Mesodermal cell (in vitro differentiated cells): ENCODE measurements at regions not wholly inside any gene's neighbourhood (a gene's known extent, or its start where the extent isn't known, plus 50 kb on each side); places are given as distances from the start of the nearest gene placed in this dataset.

ENCODE experiments used
- H3K27ac ChIP-seq: 2 replicates; pipeline ENCODE4 v1.7.0; 2013; ENCODE audit warnings: mild to moderate bottlenecking, low read depth, low read length, moderate library complexity; ENCODE audit not compliant: severe bottlenecking
- H3K36me3 ChIP-seq: 2 replicates; pipeline ENCODE4 v1.7.1; 2013; ENCODE audit warnings: mild to moderate bottlenecking, low read length, moderate library complexity; ENCODE audit not compliant: control insufficient read depth, insufficient read depth
- H3K4me1 ChIP-seq: one replicate; pipeline ENCODE4 v1.7.1; 2013; ENCODE audit warnings: mild to moderate bottlenecking, low read length; ENCODE audit not compliant: insufficient read depth, control insufficient read depth, poor library complexity, severe bottlenecking
- H3K4me3 ChIP-seq: 2 replicates; pipeline ENCODE4 v1.7.0; 2013; ENCODE audit warnings: low read length, control low read depth, mild to moderate bottlenecking; ENCODE audit not compliant: insufficient read depth, poor library complexity, severe bottlenecking; ENCODE audit errors: extremely low read depth
- H3K9me3 ChIP-seq: 2 replicates; pipeline ENCODE4 v1.7.1; 2013; ENCODE audit warnings: mild to moderate bottlenecking, low read length, moderate library complexity; ENCODE audit not compliant: control insufficient read depth
- WGBS, 2 experiments: methylation state at CpG; one replicate each; pipeline ENCODE4 v1.1.5; 2013; ENCODE audit warnings: missing lambda C conversion rate in 2 of 2; ENCODE audit not compliant: insufficient coverage in 2 of 2; 5-methylcytosine and 5-hydroxymethylcytosine counted together

DNA sequence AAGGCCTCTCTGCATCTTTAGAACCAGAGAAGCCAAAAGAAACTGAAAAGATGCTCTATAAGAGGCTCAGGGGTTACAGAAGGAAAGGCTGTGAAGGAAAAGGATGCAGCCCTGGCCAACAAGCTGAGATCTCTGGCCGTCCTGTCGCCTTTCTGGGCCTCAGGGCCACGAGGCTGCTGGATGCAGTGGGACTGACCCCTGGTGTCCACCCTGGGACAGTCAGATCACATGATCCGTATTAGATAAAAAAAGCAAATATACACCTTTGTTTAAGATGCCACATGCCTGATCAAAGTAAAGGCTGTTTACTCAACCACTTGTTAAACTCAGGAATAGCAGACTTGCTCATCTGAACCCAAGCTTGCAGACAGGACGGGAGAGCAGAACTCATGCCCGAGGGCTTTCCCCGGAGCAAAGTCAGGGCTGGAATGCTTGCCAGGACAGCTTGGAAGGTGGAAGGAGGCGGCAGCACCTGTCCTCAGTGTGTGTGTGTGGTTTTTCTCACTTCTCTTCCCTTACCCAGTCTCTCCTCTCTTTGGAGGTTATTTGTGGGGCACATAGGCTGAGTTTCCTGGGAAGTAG, 206.5 kb upstream of the TSHZ3 start:
- Histone ChIP-seq H3K4me3 (no peak overlapping the region), H3K27ac (no peak overlapping the region), H3K4me1 (no peaks in the 10 kb centered on the region), H3K36me3 (no peaks in the 10 kb centered on the region), H3K9me3 (peaks cover 12% of the 10 kb centered on the region)
- WGBS, 2 experiments: 79 to 82% methylated on average over 3 to 4 of the region's 8 CpGs

DNA sequence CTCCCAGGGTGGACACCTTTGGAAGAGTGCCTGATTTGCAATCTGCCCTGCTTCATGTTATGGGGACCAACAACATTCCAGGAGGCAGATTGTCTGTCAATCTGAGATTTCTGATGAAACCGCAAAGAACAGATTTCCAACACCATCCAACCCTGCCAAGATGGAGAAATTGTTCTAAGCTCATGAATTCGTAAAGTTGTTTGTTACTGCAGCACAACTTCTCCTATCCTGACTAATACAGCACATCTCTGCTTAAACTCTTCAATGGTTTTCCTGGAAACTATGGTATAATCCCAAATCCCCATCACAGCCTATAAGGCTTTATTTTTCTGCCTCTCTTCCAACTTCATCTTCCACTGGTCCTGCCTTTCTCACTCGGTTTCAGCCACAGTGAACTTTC, 210.3 kb upstream of the TSHZ3 start:
- Histone ChIP-seq H3K9me3 (peaks cover 12% of the 10 kb centered on the region), H3K27ac (no peak overlapping the region), H3K4me1 (no peaks in the 10 kb centered on the region), H3K4me3 (no peak overlapping the region), H3K36me3 (no peaks in the 10 kb centered on the region)
- 94% methylated on average over 3 of the region's 3 CpGs for WGBS, 2 experiments

DNA sequence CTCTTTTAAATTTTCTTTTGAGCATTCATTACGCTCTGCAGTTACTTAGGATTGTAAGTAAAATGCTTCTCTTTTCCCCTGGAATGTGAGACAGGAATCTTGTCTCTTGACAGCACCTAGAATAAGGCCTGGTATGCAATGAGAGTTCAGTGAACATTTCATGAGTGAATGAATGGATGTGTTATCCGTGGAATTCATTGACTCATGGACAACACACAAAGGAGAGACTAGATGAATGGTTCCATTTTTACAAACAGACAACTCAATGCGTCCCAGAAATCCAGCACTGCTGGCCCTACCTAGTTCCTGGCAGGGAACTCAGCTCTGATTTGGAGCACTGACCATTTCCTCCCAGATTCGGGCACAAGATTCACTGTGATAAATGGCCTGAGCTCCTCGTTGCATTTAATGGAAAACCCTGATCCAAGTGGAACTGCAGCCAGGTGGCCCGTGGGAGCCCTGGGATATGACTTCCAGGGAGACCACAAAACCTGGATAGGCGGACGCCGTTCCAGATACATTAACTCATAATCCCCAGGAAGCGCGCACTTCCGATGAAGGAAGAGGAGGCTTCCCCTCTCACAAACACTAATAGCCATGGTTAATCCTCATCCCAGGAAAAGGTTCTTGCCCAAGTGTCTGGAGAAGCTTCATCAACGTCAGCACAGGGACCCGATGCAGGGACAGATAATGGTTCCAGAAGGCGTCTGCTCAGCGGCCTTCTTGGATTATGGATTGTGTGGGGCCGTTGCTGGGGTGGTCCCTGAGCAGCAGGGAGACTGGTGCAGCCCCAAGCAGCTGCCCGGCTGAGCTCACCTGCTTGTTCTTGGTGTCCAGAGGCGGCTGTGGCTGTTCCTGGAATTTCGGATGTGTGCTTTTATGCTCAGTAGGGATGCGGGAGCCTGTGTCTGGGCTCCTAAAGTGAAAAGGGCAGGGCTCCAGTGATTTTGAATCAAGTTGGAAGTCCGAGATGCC, 211.1 kb upstream of the TSHZ3 start:
- no peaks in the 10 kb centered on the region for H3K36me3 ChIP-seq
- H3K27ac ChIP-seq: no peak overlapping the region
- H3K4me3 ChIP-seq: no peak overlapping the region
- WGBS, 2 experiments: 95% methylated on average over 19 to 20 of the region's 22 CpGs
- H3K4me1 ChIP-seq: peaks cover 2% of the 10 kb centered on the region
- peaks cover 12% of the 10 kb centered on the region for H3K9me3 ChIP-seq

DNA sequence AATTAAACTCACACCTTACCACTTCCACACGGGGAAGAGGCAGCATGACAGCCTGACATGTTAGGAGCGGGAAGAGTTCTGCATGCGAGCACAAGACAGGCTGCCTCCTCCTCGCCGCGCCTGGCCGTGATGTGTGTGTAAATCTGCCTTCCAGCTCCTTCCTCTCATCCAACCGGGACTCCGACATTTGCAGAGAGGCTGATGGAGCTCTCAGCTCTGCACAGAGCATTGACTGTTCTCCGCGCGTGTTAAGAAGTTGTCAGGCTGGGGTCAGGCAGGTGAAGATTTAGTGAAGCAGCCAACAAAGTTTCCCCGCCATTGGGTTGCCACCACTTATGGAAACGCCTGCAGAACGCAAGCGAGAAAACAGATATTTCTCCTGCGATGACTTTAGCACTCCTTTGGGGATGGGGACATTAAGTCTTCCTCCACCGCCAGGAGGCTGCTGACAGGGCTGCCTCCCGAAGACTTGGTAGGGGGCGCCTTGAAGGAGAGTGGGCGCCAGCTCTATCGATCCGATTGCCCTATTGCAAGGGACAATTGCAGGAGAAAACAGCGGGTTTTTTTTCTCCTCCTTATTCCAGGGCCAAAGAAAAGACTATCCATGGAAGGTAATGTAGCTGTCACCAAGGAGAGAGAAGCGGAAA, 213.9 kb upstream of the TSHZ3 start:
- Histone ChIP-seq H3K9me3 (peaks cover 12% of the 10 kb centered on the region), H3K27ac (no peak overlapping the region), H3K4me3 (no peak overlapping the region), H3K4me1 (peaks cover 5% of the 10 kb centered on the region), H3K36me3 (no peaks in the 10 kb centered on the region)
- 82 to 95% methylated on average over 23 of the region's 25 CpGs for WGBS, 2 experiments

DNA sequence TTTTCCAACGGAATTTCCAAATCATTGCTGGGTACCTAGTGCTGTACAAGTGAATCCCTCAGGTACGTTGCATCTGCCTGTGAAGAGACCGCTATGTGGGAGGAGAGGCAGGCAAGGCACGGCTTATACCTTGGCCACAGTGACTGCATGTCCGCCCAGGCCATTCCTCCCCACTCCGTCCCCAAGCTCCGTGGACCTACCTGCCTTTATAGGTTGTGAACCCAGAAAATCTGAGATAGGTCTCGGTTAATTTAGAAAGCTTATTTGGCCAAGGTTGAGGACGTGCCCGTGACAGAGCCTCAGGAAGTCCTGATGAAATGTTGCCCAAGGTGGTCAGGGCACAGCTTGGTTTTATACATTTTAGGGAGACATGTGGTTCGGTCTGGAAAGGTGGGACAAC, 218.5 kb upstream of the TSHZ3 start:
- no peak overlapping the region for H3K27ac ChIP-seq
- H3K4me1 ChIP-seq: peaks cover 5% of the 10 kb centered on the region
- WGBS, 2 experiments: 86 to 98% methylated on average over 10 to 11 of the region's 11 CpGs
- H3K4me3 ChIP-seq: no peak overlapping the region
- no peaks in the 10 kb centered on the region for H3K36me3 ChIP-seq
- H3K9me3 ChIP-seq: no peaks in the 10 kb centered on the region

DNA sequence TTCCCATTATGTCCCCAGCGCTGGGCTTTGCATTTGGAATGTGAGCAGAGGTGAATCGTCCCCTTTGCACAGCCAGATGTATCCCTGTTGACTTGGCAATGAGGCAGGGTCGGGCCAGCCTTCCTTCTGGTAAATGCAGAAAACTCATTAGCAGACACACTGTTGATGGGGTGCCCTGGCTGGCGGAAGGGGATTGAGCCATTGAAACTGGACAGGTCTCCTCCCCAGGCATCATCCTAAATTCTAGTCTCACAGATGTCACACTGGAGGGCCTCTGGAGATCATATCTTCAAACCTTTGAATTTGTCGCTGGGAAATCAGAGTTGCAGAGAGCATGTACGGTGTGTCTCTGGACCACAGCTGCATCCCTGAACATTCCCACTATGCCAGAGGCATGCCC, 219.5 kb upstream of the TSHZ3 start:
- Histone ChIP-seq H3K27ac (no peak overlapping the region), H3K36me3 (no peaks in the 10 kb centered on the region), H3K9me3 (no peaks in the 10 kb centered on the region), H3K4me3 (no peak overlapping the region), H3K4me1 (peaks cover 5% of the 10 kb centered on the region)
- WGBS, 2 experiments: 87 to 89% methylated on average over 5 to 6 of the region's 6 CpGs

DNA sequence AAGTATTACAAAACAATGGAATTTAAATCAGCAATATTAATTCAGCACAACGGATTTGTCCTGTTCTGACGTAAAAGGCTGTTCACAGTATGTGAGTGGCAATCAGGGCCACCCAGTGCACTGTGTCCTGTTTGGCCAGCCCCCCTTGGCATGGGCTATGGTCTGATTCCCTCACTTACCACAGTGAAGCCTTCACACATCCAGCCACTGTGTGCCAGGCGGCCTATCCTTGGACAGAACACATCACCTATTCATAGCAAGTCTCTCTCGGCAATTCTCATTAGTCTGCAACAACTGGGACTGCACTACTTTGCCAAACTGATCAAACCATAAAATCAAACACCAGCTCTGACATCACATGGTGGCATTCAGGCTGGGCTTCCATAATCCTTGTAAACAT, 221.5 kb upstream of the TSHZ3 start:
- no peaks in the 10 kb centered on the region for H3K4me1 ChIP-seq
- H3K9me3 ChIP-seq: no peaks in the 10 kb centered on the region
- WGBS, 2 experiments: 85 to 92% methylated on average over 4 of the region's 4 CpGs
- H3K36me3 ChIP-seq: no peaks in the 10 kb centered on the region
- no peak overlapping the region for H3K4me3 ChIP-seq
- H3K27ac ChIP-seq: no peak overlapping the region

DNA sequence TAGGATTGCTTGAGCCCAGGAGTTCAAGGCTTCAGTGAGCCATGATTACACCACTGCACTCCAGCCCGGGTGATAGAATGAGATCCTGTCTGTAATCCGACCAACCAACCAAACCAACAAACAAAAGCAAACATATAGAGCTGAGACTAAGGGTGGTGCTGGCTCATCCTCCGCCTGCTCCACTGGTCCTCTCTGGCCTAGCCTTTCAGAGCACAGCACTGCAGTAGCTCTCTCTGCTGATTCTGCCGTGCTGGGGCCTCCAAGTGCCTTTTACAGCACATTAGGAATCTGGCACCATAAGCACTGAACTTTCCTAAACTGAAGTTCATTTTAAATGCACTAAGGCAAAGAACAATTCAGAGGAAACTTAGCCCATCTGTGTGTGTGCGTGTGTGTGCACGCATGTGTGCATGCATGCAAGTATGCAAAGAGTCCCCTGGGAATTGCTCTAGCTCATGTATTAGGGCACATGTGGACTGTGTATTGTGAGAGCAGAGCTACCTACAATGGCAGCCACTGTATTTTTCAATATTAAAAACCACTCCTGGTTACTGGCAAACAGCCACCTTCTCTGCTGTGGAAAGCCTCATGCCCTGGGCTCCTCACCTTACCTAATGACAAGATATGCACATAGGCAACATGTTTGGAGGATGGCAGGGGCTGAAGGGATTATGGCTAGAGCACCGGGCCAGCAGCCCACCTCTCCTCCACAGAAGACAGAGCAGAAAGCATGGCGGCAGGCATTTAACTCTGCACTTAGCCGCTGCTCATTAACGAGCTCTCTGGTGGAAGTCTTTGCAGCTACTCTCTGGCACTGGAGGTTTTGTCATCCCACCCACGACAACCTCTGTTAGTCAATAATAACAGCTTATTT, 223.1 kb upstream of the TSHZ3 start:
- Histone ChIP-seq H3K4me3 (no peak overlapping the region), H3K36me3 (no peaks in the 10 kb centered on the region), H3K4me1 (no peaks in the 10 kb centered on the region), H3K27ac (no peak overlapping the region), H3K9me3 (no peaks in the 10 kb centered on the region)
- WGBS, 2 experiments: 86% methylated on average over 8 to 9 of the region's 11 CpGs

DNA sequence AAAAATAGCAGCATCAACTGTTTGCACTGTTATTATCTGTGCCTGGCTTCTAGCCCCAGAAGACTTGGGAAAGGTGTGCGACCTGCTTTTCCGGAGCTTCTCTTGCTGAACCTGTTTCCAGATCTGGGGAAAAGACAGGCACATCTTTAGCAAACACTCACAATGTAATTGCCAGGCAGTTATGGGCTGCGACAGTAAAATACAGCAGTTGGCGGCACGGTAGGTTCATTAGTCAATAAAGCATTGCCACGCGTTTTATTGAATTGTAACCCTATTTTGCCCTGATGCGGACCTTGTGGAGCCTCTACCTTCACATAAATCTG, 223.7 kb upstream of the TSHZ3 start:
- H3K4me1 ChIP-seq: no peaks in the 10 kb centered on the region
- WGBS, 2 experiments: 91 to 99% methylated on average over 8 of the region's 8 CpGs
- H3K27ac ChIP-seq: no peak overlapping the region
- H3K9me3 ChIP-seq: no peaks in the 10 kb centered on the region
- no peaks in the 10 kb centered on the region for H3K36me3 ChIP-seq
- no peak overlapping the region for H3K4me3 ChIP-seq

DNA sequence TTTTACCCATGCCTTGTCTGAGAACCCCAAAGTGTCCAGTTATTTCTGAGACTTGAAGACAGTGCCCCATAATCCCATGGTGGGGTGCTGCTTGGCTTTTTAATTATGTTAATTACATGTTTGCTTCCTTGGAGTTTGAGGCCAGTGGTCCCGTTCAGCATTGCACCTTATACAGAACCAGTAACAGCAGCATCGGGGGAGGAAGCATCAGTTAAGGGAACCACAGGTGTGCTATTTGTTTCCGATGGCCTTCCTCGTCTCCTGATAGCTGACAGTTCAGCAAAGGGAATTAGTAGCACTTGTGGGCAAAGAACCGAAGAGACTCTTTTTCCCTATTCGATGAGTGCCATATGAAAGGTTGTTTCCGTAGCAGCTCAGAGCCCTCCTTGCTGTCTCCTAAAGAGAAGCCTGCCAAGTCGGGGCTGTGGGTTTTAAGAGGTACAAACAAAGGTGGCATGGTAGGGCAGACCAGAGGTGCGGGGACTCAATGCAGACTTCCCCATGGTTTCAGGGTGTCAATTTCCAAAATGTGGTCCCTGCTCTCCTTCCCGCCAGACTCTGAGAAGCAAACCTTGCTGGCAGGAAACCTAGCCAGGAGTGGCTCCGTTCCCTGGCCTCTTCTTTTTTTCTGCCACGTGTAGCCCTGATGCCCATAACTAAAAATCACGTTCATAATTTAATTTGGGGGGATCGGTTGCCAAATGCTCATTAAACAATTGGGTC, 225.2 kb upstream of the TSHZ3 start:
- Histone ChIP-seq H3K4me3 (no peak overlapping the region), H3K36me3 (no peaks in the 10 kb centered on the region), H3K27ac (no peak overlapping the region), H3K4me1 (no peaks in the 10 kb centered on the region), H3K9me3 (no peaks in the 10 kb centered on the region)
- 75 to 81% methylated on average over 11 of the region's 14 CpGs for WGBS, 2 experiments
